K562 (cell line): ENCODE measurements at regions not wholly inside any gene's neighbourhood (a gene's known extent, or its start where the extent isn't known, plus 50 kb on each side); places are given as distances from the start of the nearest gene placed in this dataset.
A peak's percentile ranks its signal among the peaks of the same experiment; 100 is the strongest.

Experiments used
- ARID1B ChIP-seq: fragments of 450-650 bp; IDR thresholded peaks from 2 replicates; pipeline ENCODE4 v1.6.1; 2016; ENCODE audit warnings: antibody characterized with exemption, mild to moderate bottlenecking, inconsistent platforms
- BACH1 ChIP-seq: fragments of 200-800 bp; sonication (Bioruptor generic); IDR thresholded peaks from 2 replicates; pipeline ENCODE4 v1.6.1; 2016; ENCODE audit warnings: missing genetic modification characterization, missing compliant biosample characterization
- CBFA2T3 ChIP-seq: fragments of 450-650 bp; IDR thresholded peaks from 2 replicates; pipeline ENCODE4 v1.6.1; 2017
- MEF2D ChIP-seq: conservative IDR thresholded peaks from 2 replicates; pipeline ENCODE4 v1.6.1; 2016; ENCODE audit warnings: low read depth, missing genetic modification characterization, missing compliant biosample characterization
- POLR2AphosphoS5 ChIP-seq: IDR thresholded peaks from 2 replicates; pipeline ENCODE4 v1.6.1; 2011; ENCODE audit warnings: mild to moderate bottlenecking, low read depth, low read length, moderate library complexity; ENCODE audit not compliant: control insufficient read depth, insufficient read depth
- SIRT6 ChIP-seq: IDR thresholded peaks from one replicate; pipeline ENCODE4 v1.6.1; 2012; ENCODE audit warnings: low read depth, mild to moderate bottlenecking, control low read depth, inconsistent platforms, low read length, moderate library complexity
- TAF7 ChIP-seq: fragments of 450-650 bp; IDR thresholded peaks from 2 replicates; pipeline ENCODE4 v1.6.1; 2016; ENCODE audit warnings: missing genetic modification characterization, missing compliant biosample characterization
- TFAP4 ChIP-seq: sonication (generic); formaldehyde crosslinking; IDR thresholded peaks from 2 replicates; pipeline ENCODE4 v1.8.0; 2022; ENCODE audit warnings: missing genetic modification reagents, mild to moderate bottlenecking, moderate library complexity, borderline replicate concordance
- TGIF2 ChIP-seq: sonication (generic); formaldehyde crosslinking; IDR thresholded peaks from 2 replicates; pipeline ENCODE4 v1.8.1; 2022; ENCODE audit warnings: mild to moderate bottlenecking, missing genetic modification reagents, moderate library complexity
- ZBTB11 ChIP-seq, 3 experiments: fragments of 200-800 bp in 1 of 3; fragments of 250-450 bp in 1 of 3; fragments of 450-650 bp in 1 of 3; sonication (Bioruptor Pico) in 1 of 3; sonication (Bioruptor generic) in 1 of 3; formaldehyde crosslinking in 1 of 3; IDR thresholded peaks; 2 replicates each; pipeline versions ENCODE4 v1.6.1 to v1.8.0; 2016 to 2022; ENCODE audit warnings: mild to moderate bottlenecking in 2 of 3, missing genetic modification characterization in 2 of 3, missing compliant biosample characterization in 1 of 3, moderate library complexity in 1 of 3
- ZNF589 ChIP-seq: fragments of 200-800 bp; sonication (Bioruptor generic); IDR thresholded peaks from 2 replicates; pipeline ENCODE4 v1.6.1; 2016; ENCODE audit warnings: low read depth, missing genetic modification characterization, missing compliant biosample characterization
- ZSCAN29 ChIP-seq: fragments of 450-650 bp; IDR thresholded peaks from 2 replicates; pipeline ENCODE4 v1.6.1; 2017
- TF ChIP-seq, protein P1 (sequence below): fragments of 450-650 bp; conservative IDR thresholded peaks from 2 replicates; pipeline ENCODE4 v1.6.1; 2016; ENCODE audit warnings: missing genetic modification characterization, low read depth, mild to moderate bottlenecking, missing compliant biosample characterization, moderate library complexity
- TF ChIP-seq, protein P2 (sequence below): fragments of 250-450 bp; sonication (Bioruptor Pico); IDR thresholded peaks from 2 replicates; pipeline ENCODE4 v1.8.0; 2021; ENCODE audit warnings: borderline replicate concordance, mild to moderate bottlenecking, moderate library complexity; ENCODE audit not compliant: poor library complexity, severe bottlenecking
- TF ChIP-seq, protein P3 (sequence below): fragments of 250-450 bp; sonication (Bioruptor Pico); IDR thresholded peaks from 2 replicates; pipeline ENCODE4 v1.8.0; 2022; ENCODE audit warnings: inconsistent platforms

GRCh38 chr15:95557226-95558046 lies 773.1 kb upstream of the NR2F2 start (continued):
- TF ChIP-seq, protein P1, sequence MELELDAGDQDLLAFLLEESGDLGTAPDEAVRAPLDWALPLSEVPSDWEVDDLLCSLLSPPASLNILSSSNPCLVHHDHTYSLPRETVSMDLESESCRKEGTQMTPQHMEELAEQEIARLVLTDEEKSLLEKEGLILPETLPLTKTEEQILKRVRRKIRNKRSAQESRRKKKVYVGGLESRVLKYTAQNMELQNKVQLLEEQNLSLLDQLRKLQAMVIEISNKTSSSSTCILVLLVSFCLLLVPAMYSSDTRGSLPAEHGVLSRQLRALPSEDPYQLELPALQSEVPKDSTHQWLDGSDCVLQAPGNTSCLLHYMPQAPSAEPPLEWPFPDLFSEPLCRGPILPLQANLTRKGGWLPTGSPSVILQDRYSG (tag): 0 out of 2 replicates have a peak, but pooled peaks have one; percentile 45
- TF ChIP-seq TFAP4 (CRISPR knock-in tag) (no peak), ZNF589 (CRISPR knock-in tag) (peak; percentile 96; the same call in 1 of the 2 replicates), ARID1B (peak; percentile 75), CBFA2T3 (no peak), MEF2D (tag) (peak; percentile 92), SIRT6 (no peak), BACH1 (peak; percentile 91), ZBTB11 (CRISPR knock-in tag; IDR thresholded peaks at IDR 0.05) (peak in 1 of 3 experiments; percentile 11; a peak in 1 of 6 replicates), TAF7 (tag) (no peak; the same call in 1 of the 2 replicates), TGIF2 (CRISPR knock-in tag) (no peak), ZSCAN29 (no peak), POLR2AphosphoS5 (no peak)
- TF ChIP-seq, protein P2, sequence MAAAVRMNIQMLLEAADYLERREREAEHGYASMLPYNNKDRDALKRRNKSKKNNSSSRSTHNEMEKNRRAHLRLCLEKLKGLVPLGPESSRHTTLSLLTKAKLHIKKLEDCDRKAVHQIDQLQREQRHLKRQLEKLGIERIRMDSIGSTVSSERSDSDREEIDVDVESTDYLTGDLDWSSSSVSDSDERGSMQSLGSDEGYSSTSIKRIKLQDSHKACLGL: no peak
- TF ChIP-seq, protein P3, sequence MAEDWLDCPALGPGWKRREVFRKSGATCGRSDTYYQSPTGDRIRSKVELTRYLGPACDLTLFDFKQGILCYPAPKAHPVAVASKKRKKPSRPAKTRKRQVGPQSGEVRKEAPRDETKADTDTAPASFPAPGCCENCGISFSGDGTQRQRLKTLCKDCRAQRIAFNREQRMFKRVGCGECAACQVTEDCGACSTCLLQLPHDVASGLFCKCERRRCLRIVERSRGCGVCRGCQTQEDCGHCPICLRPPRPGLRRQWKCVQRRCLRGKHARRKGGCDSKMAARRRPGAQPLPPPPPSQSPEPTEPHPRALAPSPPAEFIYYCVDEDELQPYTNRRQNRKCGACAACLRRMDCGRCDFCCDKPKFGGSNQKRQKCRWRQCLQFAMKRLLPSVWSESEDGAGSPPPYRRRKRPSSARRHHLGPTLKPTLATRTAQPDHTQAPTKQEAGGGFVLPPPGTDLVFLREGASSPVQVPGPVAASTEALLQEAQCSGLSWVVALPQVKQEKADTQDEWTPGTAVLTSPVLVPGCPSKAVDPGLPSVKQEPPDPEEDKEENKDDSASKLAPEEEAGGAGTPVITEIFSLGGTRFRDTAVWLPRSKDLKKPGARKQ (CRISPR knock-in tag): peak; percentile 51; the same call in 1 of the 2 replicates
